Type B pancreatic cell (in vitro differentiated cells): ENCODE measurements at regions not wholly inside any gene's neighbourhood (a gene's known extent, or its start where the extent isn't known, plus 50 kb on each side); places are given as distances from the start of the nearest gene placed in this dataset.

Experiments
- DNase-seq: peaks from one replicate; pipeline ENCODE4 v3.0.0; 2021; ENCODE audit warnings: mixed read lengths; ENCODE audit not compliant: unreplicated experiment; ENCODE audit errors: extremely low spot score
- H3K27ac Mint-ChIP-seq: 2 replicates; pipeline ENCODE4 v1.8.0; 2021; ENCODE audit warnings: mild to moderate bottlenecking, mixed read lengths
- H3K27me3 Mint-ChIP-seq: 2 replicates; pipeline ENCODE4 v1.8.0; 2021; ENCODE audit warnings: mixed read lengths
- H3K36me3 Mint-ChIP-seq: 2 replicates; pipeline ENCODE4 v1.8.0; 2021; ENCODE audit warnings: mixed read lengths
- H3K4me1 Mint-ChIP-seq: one replicate; pipeline ENCODE4 v1.8.0; 2021; ENCODE audit warnings: mixed read lengths; ENCODE audit not compliant: unreplicated experiment
- H3K4me3 Mint-ChIP-seq: 2 replicates; pipeline ENCODE4 v1.8.0; 2021; ENCODE audit warnings: mild to moderate bottlenecking, mixed read lengths
- H3K9me3 Mint-ChIP-seq: 2 replicates; pipeline ENCODE4 v1.8.0; 2021; ENCODE audit warnings: mixed read lengths
- CTCF ChIP-seq: fragments of 200-600 bp; sonication (generic); conservative IDR thresholded peaks from 2 replicates; pipeline ENCODE4 v1.5.0; 2021; ENCODE audit warnings: antibody characterized with exemption, mild to moderate bottlenecking

GRCh38 chr5:92588876-92589275, 992.1 kb downstream of the NR2F1-AS1 start:
- TF ChIP-seq CTCF = no peak
- H3K9me3 Mint-ChIP-seq = peaks cover 4% of the 10 kb centered on the region
- no peak for DNase-seq
- H3K4me3 Mint-ChIP-seq = no peak overlapping the region
- no peaks in the 10 kb centered on the region for H3K36me3 Mint-ChIP-seq
- H3K4me1 Mint-ChIP-seq = no peaks in the 10 kb centered on the region
- H3K27ac Mint-ChIP-seq = no peak overlapping the region
- no peaks in the 10 kb centered on the region for H3K27me3 Mint-ChIP-seq

GRCh38 chr5:92581690-92582089, 999.3 kb downstream of the NR2F1-AS1 start:
- H3K27me3 Mint-ChIP-seq = no peaks in the 10 kb centered on the region
- H3K9me3 Mint-ChIP-seq = peaks cover 3% of the 10 kb centered on the region
- H3K4me3 Mint-ChIP-seq = no peak overlapping the region
- no peaks in the 10 kb centered on the region for H3K36me3 Mint-ChIP-seq
- TF ChIP-seq CTCF = no peak
- H3K4me1 Mint-ChIP-seq = no peaks in the 10 kb centered on the region
- DNase-seq = no peak
- H3K27ac Mint-ChIP-seq = no peak overlapping the region

- Mint-ChIP-seq H3K4me3 (no peak overlapping the region), H3K36me3 (no peaks in the 10 kb centered on the region), H3K4me1 (no peaks in the 10 kb centered on the region), H3K27ac (no peak overlapping the region), H3K9me3 (peaks cover 3% of the 10 kb centered on the region), H3K27me3 (no peaks in the 10 kb centered on the region)
- TF ChIP-seq CTCF = no peak
- no peak for DNase-seq
These were observed 999.8 kb downstream of the NR2F1-AS1 start for GRCh38 chr5:92581249-92581648.

- Mint-ChIP-seq H3K27ac (no peak overlapping the region), H3K36me3 (no peaks in the 10 kb centered on the region), H3K4me1 (no peaks in the 10 kb centered on the region), H3K27me3 (no peaks in the 10 kb centered on the region), H3K9me3 (peaks cover 3% of the 10 kb centered on the region), H3K4me3 (no peak overlapping the region)
- no peak for TF ChIP-seq CTCF
- DNase-seq = no peak
These were observed 1000.2 kb downstream of the NR2F1-AS1 start for GRCh38 chr5:92580814-92581213.

- TF ChIP-seq CTCF = no peak
- H3K9me3 Mint-ChIP-seq = peaks cover 3% of the 10 kb centered on the region
- no peak overlapping the region for H3K4me3 Mint-ChIP-seq
- H3K27me3 Mint-ChIP-seq = no peaks in the 10 kb centered on the region
- H3K4me1 Mint-ChIP-seq = no peaks in the 10 kb centered on the region
- H3K27ac Mint-ChIP-seq = no peak overlapping the region
- H3K36me3 Mint-ChIP-seq = no peaks in the 10 kb centered on the region
- DNase-seq = no peak
These were observed 1007.0 kb downstream of the NR2F1-AS1 start for GRCh38 chr5:92574023-92574422.

- Mint-ChIP-seq H3K27me3 (no peaks in the 10 kb centered on the region), H3K36me3 (no peaks in the 10 kb centered on the region), H3K4me1 (no peaks in the 10 kb centered on the region), H3K9me3 (no peaks in the 10 kb centered on the region), H3K27ac (no peak overlapping the region), H3K4me3 (no peak overlapping the region)
- TF ChIP-seq CTCF = no peak
- no peak for DNase-seq
These were observed 1012.5 kb downstream of the NR2F1-AS1 start for GRCh38 chr5:92568522-92568921.
